ENCODE measurements at regions not wholly inside any gene's neighbourhood (a gene's known extent, or its start where the extent isn't known, plus 50 kb on each side); places are given as distances from the start of the nearest gene placed in this dataset.
A peak's percentile ranks its signal among the peaks of the same experiment; 100 is the strongest.
"Not testable (repeated sequence)": the region's sequence is repeated elsewhere in the genome, so short reads cannot be mapped to it uniquely, and the experiment has no call there.

DNA sequence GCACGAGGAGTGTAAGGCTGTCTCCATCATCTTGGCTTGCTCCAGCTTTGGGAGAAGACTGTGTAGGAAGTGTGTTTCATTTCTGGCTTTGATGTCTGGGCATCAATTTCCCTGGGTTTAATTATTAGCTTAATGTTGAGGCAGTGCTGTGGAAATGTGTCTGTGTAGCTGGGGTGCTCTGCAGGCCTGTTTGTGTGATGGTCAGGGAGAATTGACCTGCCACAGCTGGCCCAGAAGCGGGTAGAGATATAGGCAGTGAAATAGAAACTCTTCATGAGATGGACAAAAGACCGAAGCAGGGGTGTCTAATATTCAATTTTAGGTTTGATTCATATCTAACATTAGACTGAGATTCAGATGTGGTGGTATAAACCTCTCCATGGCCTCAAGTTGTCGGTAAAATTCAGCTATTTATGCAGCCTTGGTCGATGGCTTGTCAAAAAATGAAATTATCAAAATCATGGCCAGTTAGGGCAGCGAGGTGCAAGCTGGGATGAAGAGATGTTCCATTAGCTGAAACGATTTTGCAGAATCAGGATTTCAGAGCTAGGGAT lies 95.3 kb upstream of the SNX9 start:
- no peak for DNase-seq (ENCODE audit: low read depth)

DNA sequence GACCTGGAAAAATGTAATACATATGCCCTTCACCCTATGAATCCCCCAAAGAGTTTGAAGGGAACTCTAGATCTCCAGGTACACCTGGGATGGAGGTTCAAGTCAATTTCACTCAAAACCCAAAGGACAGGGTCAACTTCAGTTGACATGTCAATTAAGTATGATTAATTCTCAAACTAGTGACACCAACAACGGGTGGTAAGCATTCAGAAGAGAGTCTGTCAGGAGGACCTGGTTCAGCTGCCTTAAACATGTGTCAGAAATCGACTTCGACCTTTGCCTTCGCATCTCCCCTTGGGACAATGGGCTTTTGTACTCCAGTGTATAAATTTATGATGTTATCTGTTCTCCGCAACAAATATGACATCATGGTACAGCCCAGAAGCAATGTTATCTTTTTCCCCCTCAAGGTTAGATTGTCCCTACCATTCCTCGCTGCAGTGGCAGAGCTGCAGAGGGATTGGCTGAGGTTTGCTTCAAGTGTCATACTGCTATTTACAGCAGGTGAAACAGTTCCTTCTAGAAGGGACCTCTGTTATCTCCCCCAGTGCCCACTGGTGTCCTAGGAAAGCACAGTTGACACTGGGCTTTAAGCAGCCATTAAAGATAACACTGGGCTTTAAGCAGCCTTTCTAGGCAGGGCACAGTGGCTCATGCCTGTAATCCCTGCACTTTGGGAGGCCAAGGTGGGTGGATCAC lies 94.7 kb upstream of the SNX9 start:
- DNase-seq (ENCODE audit: low read depth), result no peak

DNA sequence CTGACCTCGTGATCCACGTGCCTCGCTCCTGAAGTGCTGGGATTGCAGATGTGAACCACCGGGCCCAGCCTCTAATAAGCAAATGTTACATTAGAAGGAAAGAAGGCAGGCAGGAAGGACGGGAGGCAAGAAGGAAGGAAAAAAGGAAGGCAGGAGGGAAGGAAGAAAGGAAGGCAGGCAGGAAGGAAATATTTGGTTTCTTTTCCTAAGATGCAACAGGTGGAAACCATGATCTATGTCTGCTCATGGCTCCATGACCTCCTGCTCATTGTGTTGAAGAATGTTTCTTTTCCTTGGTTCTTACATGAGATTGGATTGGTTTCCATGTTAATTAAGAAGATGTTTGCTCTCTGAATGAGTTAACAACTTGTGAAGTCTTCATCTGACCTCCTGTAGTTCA lies 91.8 kb upstream of the SNX9 start:
- DNase-seq (ENCODE audit: low read depth), result no peak

DNA sequence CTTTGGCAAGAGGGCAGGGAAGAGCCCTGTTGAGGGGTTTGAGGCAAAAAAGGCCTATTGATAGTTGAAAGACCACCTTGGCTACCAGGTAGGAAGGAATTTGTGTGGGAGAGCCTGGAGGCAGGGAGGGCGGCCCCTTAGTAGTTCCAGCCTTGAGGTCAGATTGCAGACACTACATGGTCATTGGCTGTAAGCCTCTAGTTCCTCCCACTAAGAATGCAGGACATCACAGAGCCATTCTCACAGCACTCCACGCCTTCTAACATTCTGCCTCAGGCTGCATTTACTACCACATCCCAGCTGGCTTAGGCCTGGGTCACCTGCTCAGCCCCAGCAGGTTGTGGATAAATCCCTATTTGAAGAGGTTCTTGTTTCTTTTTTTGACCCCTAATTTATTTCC lies 91.0 kb upstream of the SNX9 start:
- DNase-seq (ENCODE audit: low read depth), result no peak

DNA sequence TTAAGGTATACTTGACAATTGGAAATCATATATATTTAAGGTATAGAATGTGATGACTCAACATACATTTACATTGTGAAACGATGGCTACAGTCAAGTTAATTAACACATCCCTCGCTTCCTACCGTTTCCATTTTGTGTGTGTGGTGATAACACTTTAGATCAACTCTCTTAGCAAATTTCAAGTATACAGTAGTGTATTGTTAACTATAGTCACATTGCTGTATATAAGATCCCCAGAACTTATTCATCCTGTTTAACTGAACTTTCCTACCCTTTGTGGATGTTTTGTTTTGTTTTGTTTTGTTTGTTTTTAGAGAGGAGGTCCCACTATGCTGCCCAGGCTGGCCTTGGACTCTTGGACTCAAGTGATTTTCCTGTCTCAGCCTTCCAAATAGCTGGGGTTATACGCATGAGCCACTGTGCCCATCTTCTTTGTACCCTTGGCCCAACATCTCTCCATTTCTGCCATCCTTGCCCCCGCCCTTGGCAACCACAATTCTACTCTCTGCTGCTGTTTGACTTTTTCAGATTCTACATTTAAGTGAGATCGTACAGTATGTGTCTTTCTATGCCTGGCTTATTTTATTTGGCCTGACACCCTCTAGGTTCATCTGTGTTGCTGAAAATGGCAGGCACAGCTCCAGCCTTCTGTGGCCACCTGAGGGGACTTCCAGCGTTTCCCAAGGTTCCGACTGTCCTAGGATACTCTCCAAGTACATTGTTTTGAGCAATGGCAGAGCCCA lies 90.5 kb upstream of the SNX9 start:
- peak; percentile 70 for DNase-seq (ENCODE audit: low read depth)

DNA sequence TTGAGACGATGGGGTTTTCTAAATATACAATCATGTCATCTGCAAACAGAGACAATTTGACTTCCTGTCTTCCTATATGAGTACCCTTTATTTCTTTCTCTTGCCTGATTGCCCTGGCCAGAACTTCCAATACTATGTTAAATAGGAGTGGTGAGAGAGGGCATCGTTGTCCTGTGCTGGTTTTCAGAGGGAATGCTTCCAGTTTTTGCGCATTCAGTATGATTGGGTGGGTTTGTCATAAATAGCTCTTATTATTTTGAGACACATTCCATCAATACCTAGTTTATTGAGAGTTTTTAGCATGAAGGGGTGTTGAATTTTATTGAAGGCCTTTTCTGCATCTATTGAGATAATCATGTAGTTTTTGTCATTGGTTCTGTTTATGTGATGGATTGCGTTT lies 86.5 kb upstream of the SNX9 start:
- DNase-seq (ENCODE audit: low read depth), result not testable (repeated sequence)

DNA sequence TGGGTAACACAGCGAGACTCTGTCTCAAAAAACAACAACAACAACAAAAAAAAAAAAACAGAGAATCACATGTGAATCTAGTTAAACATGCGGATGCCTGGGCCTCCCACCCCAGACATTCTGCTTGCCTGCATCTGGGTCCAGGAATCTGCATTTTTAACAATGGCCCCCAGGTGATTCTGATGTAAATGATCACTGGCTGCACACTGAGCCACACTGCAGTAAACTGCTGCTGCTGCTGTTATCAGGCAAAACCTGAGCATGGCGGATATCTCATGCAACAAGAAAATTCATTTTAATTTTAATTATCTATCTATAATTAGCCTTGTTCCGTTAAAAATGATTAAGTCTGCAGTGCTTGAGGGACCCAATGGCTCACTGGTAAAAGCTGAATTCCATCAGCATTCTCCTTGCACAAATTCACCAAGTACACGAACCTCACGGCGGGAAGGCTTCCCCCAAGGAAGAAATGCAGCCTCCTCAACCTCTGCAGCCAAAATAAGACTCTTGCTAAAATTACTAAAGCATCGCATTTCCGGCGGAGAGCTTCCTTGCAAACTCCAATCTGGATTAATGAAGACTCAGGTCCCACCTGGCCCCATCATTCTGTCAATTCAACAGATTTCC lies 81.6 kb upstream of the SNX9 start:
- DNase-seq (ENCODE audit: low read depth), result no peak

DNA sequence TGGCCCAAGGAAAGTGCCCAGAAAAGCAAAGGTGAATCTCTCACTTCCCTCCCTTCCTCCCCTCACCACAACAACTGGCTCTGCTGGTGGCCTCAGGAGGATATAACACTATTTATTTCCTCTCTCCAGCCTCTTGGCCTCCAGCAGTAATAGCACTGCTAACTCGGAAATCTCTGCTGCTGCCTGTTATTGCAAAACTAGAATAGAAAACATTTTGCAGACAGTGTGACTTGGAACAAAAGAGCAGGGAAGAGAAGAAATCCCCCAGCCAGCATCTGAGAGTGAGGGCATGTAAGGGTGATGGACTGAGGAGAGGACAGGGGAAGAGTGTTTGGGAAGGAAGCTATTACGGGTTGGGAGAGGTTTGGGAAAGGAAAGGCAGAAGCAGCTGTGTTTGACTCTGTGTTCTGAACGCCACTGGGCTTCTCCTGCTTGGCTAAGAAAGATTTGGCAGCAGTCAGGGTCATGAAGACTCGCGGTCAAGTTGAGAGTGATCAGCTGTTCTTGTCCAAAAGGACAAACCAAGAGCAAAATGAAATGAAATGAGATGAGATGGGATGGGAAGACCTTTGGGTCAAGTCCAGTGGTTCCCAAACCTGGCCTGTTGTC lies 81.0 kb upstream of the SNX9 start:
- no peak for DNase-seq (ENCODE audit: low read depth)

DNA sequence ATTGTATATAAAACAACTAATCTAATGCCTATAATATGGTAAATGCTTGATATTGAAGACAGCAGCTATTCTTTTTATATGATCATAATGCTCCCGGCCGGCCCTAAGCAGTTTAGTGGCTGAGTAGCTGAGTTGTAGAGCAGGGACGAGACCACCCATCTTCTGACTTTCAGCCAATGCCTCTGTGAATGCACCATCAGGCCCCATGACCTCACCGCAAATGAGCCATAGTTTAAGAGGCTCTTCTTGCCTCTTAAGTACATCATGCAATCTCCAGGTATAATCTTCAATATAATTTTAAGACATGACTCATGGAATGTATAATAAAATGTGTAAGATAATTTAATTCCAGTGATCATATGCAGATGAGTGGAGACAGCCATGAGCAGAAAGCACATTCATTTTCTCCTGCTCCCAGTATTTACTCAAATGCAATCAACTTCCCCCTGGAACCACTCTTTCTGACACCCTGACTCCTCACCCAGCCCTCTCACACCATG lies 78.9 kb upstream of the SNX9 start:
- DNase-seq (ENCODE audit: low read depth), result no peak

DNA sequence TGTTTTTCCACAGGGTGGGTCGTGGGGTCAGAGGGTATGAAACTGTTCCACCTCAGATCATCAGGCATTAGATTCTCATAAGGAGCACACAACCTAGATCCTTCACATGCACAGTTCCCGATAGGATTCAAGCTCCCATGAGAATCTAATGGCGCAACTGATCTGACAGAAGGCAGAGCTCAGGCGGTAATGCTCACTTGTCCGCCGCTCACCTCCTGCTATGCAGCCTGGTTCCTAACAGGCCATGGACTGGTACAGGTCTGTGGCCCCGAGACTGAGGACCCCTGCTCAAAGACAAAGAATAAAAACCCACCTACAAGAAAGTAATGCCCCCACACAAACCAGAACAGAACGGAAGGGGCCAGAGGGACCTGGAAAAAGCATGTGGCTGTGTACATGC lies 76.1 kb upstream of the SNX9 start:
- no peak for DNase-seq (ENCODE audit: low read depth)

DNA sequence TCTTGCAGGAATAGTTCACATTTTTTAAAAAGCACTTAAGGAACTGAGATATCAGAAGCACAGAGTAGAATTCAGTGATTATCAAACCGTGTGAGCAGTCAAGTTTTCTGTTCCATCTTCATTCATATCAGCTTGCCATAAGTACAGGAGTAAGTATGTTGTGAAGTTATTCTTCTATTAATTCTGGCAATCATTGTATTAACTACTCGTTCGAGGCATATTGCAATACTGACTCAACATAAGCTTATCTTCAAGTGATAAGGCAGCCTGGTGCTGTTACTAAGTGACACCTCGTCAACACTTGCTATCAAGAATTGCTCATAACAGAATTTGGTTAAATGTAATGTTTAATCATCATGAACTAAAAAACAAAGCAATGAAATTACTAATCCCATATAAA lies 75.7 kb upstream of the SNX9 start:
- DNase-seq (ENCODE audit: low read depth), result no peak

DNA sequence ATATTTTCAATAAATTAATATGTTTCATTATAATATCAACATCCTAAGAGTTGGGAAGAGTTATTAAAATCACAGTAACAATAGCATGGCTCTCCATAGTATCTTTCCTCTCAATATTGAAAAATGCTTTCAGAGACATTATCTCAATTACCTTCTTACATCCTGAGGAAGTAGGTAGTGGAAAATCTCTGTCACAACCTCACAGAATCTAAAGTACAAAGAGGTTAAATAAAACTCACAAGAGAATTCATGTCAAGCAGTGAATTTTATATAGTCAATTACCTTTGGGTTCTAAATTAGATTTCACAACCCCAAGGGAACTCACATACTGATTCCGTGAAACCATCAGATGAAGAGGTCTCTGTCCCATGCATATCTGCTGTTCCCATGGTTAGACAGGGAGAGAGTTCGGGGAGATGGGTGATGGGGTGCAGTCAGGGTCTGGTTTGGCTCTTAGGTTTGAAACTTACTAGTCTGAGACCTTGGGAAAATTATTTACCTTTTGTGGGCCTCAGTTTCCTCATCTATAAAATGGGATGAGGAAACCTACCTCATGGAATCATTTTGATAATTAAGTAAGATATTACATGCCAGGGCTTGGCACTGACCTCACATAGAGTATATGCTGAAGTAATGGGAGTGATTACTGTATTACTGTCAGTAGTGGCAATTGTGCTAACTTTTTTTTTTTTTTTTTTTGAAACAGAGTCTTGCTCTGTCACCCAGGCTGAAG lies 74.0 kb upstream of the SNX9 start:
- no peak for DNase-seq (ENCODE audit: low read depth)

DNA sequence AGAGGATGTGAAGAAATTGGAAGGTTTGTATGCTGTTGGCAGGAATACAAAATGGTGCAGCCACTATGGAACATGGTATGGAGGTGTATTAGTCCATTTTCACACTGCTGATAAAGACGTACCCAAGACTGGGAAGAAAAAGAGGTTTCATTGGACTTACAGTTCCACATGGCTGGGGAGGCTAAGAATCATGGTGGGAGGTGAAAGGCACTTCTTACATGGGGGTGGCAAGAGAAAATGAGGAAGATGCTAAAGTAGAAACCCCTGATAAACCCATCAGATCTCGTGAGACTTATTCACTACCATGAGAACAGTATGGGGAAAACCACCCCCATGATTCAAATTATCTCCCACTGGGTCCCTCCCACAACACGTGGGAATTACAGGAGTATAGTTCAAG lies 72.1 kb upstream of the SNX9 start:
- not testable (repeated sequence) for DNase-seq (ENCODE audit: low read depth)

DNA sequence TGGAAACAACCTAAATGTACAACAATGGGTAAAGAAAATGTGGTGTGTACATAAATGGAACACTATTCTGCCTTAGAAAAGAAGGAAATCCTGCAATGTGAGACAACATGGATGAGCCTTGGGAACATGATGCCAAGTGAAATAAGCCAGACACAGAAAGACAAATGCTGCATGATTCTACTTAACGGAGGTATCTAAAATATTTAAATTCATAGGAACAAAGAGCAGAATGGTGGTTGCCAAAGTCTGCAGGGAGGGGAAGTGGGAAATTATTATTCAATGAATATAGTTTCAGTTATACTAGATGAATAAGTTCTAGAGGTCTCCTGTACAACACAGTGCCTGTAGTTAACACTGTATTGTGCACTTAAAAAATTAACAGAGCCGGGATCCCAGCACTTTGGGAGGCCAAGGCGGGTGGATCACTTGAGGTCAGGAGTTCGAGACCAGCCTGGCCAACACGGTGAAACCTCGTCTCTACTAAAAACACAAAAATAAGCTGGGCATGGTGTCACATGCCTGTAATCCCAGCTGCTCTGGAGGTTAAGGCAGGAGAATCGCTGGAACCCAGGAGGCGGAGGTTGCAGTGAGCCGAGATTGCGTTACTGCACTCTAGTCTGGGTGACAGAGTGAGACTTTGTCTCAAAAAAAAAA lies 71.4 kb upstream of the SNX9 start:
- DNase-seq (ENCODE audit: low read depth), result no peak

DNA sequence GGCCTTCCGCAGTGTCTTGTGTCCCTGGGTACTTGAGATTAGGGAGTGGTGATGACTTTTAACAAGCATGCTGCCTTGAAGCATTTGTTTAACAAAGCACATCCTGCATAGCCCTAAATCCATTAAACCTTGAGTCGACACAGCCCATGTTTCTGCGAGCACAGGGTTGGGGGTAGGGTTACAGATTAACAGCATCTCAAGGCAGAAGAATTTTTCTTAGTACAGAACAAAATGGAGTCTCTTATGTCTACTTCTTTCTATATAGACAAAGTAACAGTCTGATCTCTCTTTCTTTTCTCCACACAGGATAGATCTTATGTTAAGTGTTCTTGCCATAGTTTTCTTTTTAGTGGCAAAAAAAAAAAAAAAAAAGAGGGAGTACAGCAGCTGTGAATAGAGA lies 70.2 kb upstream of the SNX9 start:
- DNase-seq (ENCODE audit: low read depth), result not testable (repeated sequence)

DNA sequence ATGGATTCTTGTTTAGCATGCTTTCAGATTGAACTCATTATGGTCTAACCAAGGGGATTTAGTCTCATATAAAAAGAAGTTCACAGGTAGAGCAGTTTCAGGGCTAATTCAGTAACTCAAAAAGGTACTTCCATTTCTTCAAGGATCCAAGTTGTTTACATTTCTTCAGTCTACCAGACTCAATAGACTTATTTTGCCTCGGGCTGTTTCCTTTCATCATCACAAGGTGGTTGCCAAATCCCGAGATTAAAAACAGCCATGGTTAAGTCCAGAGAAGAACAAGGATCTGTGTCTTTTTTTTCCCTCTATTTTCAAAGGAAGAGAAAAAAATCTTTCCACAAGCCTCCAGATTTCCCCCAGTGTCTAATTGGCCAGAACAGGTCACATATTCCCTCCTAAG lies 69.8 kb upstream of the SNX9 start:
- DNase-seq (ENCODE audit: low read depth), result peak; percentile 87

DNA sequence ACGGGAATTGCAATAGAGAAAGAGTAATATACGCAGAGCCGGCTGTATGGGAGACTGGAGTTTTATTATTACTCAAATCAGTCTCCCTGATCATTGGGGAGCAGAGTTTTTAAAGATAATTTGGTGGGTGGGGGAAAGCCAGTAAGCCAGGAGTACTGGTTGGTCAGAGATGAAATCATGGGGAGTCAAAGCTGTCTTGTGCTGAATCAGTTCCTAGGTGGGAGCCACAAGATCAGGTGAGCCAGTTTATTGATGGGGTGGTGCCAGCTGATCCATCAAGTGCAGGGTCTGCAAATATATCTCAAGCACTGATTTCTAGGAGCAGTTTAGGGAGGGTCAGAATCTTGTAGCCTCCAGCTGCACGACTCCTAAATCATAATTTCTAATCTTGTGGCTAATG lies 69.2 kb upstream of the SNX9 start:
- not testable (repeated sequence) for DNase-seq (ENCODE audit: low read depth)

DNA sequence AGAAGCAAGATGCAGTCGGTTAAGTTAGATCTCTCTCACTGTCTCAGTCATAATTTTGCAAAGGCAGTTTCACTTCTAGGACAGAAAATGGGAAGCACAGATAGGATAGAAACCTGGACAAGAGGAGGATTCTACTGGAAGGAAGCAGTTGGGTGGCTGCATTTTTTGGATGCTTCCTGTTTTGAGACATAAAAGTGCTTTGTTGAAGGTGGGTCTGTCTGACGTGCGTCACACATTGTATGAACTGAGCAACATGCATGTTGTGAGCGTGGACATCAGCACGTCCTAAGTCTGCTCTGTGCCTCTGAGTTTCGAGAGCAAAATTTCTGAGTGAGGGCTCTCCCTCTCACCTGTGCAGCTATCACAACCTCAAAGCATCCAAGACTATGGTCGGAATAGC lies 68.7 kb upstream of the SNX9 start:
- DNase-seq (ENCODE audit: low read depth), result no peak

DNA sequence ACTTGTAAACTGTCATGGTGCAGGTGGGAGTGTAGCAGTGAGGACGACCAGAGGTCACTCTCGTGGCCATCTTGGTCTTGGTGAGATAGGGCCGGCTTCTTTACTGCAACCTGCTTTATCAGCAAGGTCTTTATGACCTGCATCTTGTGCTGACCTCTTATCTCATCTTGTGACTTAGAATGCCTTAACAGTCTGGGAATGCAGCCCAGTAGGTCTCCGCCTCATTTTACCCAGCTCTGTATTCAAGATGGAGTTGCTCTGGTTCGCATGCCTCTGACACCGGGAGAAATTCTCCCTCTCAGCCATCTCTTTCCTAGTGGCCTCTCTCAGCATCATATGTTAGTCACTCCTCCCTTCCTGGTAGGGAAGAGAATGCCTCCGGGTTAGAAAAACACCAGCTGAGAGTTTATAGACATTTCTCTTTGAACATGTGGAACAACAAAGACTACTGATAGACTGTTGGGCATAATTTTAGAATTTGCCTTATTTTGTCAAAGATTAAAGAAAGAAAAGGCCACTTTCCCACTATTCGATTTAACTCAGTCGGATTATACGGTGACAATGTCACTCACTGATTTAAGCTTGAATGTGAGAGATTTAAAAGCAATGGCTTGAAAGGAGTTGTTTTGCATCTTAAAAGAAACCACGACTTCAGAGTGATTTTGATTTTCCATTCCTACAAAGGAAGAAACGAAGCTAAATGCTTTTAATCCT lies 67.9 kb upstream of the SNX9 start:
- DNase-seq (ENCODE audit: low read depth), result no peak

DNA sequence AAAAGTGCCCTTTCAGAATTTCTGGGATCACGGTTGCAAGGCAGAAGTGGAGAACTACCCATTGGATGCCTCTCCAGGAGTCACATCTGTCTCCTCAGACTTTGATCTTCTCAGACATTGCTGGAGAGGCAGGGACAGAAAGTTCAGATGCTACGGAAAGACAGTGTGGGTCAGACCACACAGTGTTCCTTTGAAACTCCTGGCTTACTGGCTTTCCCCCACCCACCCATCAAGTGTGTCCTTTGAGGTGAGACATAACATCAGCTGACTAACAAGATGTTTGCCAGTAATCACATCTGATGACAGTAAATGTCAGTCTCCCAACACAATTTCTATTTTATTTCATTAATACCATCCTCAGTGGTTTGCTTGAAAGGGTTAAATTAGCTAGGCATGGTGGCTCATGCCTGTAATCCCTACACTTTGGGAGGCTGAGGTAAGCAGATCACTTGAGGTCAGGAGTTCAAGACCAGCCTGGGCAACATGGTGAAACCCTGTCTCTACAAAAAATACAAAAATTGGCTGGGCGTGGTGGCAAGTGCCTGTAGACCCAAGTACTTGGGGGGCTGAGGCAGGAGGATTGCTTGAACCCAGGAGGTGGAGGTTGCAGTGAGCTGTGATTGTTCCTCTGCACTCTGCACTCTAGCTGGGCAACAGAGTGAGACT lies 67.2 kb upstream of the SNX9 start:
- DNase-seq (ENCODE audit: low read depth), result no peak

All from fibroblast of gingiva (primary cell).